ENCODE measurements at regions not wholly inside any gene's neighbourhood (a gene's known extent, or its start where the extent isn't known, plus 50 kb on each side); places are given as distances from the start of the nearest gene placed in this dataset.
"Not testable (repeated sequence)": the region's sequence is repeated elsewhere in the genome, so short reads cannot be mapped to it uniquely, and the experiment has no call there.

DNA sequence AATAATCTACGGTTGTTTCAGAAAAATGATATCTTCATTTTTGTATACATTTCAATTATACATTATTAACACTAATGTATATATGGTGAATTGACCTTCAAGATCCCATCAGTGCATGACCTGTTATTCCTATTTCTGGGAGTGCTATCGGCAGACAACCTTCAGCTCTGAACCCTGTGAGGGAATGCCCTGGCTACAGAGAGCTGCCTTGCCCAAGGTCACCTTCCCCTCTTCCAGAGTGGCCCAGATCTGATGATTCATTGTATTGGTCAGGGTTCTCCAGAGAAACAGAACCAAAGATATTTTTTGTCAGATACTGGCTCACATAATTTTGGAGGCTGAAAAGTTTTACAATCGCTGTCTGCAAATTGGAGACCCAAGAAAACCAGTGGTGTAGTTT is 235.5 kb downstream of the ZNF92 start:
- H3K9me3 ChIP-seq (ENCODE audit: insufficient read depth, low read depth, low read length) = no peaks in the 10 kb centered on the region
- H4K20me1 ChIP-seq (ENCODE audit: insufficient read depth, low read length) = no peaks in the 10 kb centered on the region
- no peaks in the 10 kb centered on the region for H3K9me3 Mint-ChIP-seq (ENCODE audit: unreplicated experiment)
- no peak overlapping the region for H3K27ac Mint-ChIP-seq (ENCODE audit: unreplicated experiment)
- DNase-seq (ENCODE audit: low read depth) (no peak), FAIRE-seq (no peak)
- H2AFZ ChIP-seq (ENCODE audit: low read depth, low read length) = no peak overlapping the region
- no peaks in the 10 kb centered on the region for H3K36me3 Mint-ChIP-seq (ENCODE audit: low read depth, unreplicated experiment)
- H3K9ac ChIP-seq (ENCODE audit: low read length) = no peak overlapping the region
- H3K4me1 ChIP-seq (ENCODE audit: insufficient read depth, low read length) = no peaks in the 10 kb centered on the region
- H3K4me3 Mint-ChIP-seq (ENCODE audit: unreplicated experiment) = no peak overlapping the region
- H3K79me2 ChIP-seq (ENCODE audit: insufficient read depth, low read length) = no peaks in the 10 kb centered on the region
- no peak overlapping the region for H3K4me3 ChIP-seq (ENCODE audit: insufficient read depth, low read depth, low read length)
- no peaks in the 10 kb centered on the region for H3K36me3 ChIP-seq (ENCODE audit: insufficient read depth, low read length)
- no peak overlapping the region for H3K4me2 ChIP-seq (ENCODE audit: low read length)
- TF ChIP-seq, protein P1, sequence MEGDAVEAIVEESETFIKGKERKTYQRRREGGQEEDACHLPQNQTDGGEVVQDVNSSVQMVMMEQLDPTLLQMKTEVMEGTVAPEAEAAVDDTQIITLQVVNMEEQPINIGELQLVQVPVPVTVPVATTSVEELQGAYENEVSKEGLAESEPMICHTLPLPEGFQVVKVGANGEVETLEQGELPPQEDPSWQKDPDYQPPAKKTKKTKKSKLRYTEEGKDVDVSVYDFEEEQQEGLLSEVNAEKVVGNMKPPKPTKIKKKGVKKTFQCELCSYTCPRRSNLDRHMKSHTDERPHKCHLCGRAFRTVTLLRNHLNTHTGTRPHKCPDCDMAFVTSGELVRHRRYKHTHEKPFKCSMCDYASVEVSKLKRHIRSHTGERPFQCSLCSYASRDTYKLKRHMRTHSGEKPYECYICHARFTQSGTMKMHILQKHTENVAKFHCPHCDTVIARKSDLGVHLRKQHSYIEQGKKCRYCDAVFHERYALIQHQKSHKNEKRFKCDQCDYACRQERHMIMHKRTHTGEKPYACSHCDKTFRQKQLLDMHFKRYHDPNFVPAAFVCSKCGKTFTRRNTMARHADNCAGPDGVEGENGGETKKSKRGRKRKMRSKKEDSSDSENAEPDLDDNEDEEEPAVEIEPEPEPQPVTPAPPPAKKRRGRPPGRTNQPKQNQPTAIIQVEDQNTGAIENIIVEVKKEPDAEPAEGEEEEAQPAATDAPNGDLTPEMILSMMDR (IDR thresholded peaks at IDR 0.05; ENCODE audit: insufficient read depth, low read depth, low read length) = no peak
- no peak for TF ChIP-seq EZH2 (IDR thresholded peaks at IDR 0.05; ENCODE audit: insufficient read depth, low read length)
- H3K4me1 Mint-ChIP-seq (ENCODE audit: low read depth, unreplicated experiment) = peaks cover 5% of the 10 kb centered on the region
- no peak overlapping the region for H3K27ac ChIP-seq (ENCODE audit: low read depth, low read length)
- H3K27me3 Mint-ChIP-seq (ENCODE audit: low read depth, unreplicated experiment) = peaks cover 12% of the 10 kb centered on the region
- no peaks in the 10 kb centered on the region for H3K27me3 ChIP-seq (ENCODE audit: insufficient read depth, low read length)

DNA sequence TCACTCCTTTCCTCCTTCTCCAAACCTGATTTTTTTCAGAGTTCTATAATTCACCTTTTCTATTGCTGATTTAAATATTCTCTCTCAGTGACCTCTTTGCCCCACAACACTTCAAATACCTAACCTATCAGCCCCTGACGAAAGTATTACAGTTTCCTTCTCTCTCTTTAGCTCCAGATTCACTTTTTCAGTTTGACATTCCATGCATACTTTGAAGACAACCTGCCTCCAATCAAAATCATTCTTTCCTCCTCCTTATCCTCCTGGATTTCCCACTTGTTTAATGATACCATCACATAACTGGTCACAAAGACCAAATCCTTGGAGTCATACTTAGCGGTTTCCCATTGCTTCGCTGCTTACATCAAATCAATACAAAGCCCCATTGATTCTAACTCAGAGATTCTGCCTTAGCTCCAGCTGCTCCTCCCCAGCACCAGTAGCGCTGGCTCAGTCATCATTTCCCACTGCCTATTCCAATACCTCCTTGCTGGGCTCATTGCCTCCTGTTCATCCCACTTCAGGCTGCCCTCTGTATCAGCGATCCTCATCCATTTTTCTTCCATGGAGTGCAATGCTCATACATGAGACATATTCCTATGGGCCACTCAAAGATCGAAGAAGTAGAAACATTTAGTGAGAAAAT is 240.1 kb downstream of the ZNF92 start:
- not testable (repeated sequence) for H3K27ac ChIP-seq (ENCODE audit: low read depth, low read length); H4K20me1 ChIP-seq (ENCODE audit: insufficient read depth, low read length); H3K4me3 Mint-ChIP-seq (ENCODE audit: unreplicated experiment); H3K9ac ChIP-seq (ENCODE audit: low read length); DNase-seq (ENCODE audit: low read depth); H3K4me3 ChIP-seq (ENCODE audit: insufficient read depth, low read depth, low read length); H3K27ac Mint-ChIP-seq (ENCODE audit: unreplicated experiment); H2AFZ ChIP-seq (ENCODE audit: low read depth, low read length); H3K4me1 ChIP-seq (ENCODE audit: insufficient read depth, low read length); H3K9me3 ChIP-seq (ENCODE audit: insufficient read depth, low read depth, low read length); H3K36me3 Mint-ChIP-seq (ENCODE audit: low read depth, unreplicated experiment); H3K36me3 ChIP-seq (ENCODE audit: insufficient read depth, low read length); H3K4me2 ChIP-seq (ENCODE audit: low read length); H3K27me3 Mint-ChIP-seq (ENCODE audit: low read depth, unreplicated experiment); H3K79me2 ChIP-seq (ENCODE audit: insufficient read depth, low read length); H3K4me1 Mint-ChIP-seq (ENCODE audit: low read depth, unreplicated experiment); H3K9me3 Mint-ChIP-seq (ENCODE audit: unreplicated experiment); FAIRE-seq; H3K27me3 ChIP-seq (ENCODE audit: insufficient read depth, low read length)

DNA sequence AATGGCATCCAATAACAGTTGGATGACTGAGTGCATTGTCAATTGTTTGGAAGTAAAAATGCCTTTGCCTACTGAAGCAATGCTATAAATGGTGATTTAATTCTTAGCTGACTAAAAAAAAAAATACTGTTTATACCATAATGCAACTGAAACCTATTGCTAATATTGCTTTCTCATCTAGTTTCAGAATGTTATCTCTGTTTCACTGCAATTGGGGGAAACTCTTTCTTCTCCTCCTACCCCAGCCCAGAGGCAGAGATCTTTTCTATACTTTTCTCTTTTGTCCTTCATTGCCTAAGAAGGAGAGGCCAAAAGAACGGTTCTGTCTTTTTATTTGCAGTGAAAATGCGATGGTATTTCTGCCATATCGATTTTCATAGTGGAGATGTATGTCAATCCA is 242.5 kb downstream of the ZNF92 start:
- H3K27ac ChIP-seq (ENCODE audit: low read depth, low read length); H3K27me3 ChIP-seq (ENCODE audit: insufficient read depth, low read length); H3K4me3 Mint-ChIP-seq (ENCODE audit: unreplicated experiment); H3K4me2 ChIP-seq (ENCODE audit: low read length); H3K9me3 ChIP-seq (ENCODE audit: insufficient read depth, low read depth, low read length); FAIRE-seq; H3K9me3 Mint-ChIP-seq (ENCODE audit: unreplicated experiment); H3K36me3 Mint-ChIP-seq (ENCODE audit: low read depth, unreplicated experiment); DNase-seq (ENCODE audit: low read depth); H3K9ac ChIP-seq (ENCODE audit: low read length); H3K36me3 ChIP-seq (ENCODE audit: insufficient read depth, low read length); H3K27ac Mint-ChIP-seq (ENCODE audit: unreplicated experiment); H4K20me1 ChIP-seq (ENCODE audit: insufficient read depth, low read length); H2AFZ ChIP-seq (ENCODE audit: low read depth, low read length); H3K4me3 ChIP-seq (ENCODE audit: insufficient read depth, low read depth, low read length); H3K4me1 ChIP-seq (ENCODE audit: insufficient read depth, low read length); H3K4me1 Mint-ChIP-seq (ENCODE audit: low read depth, unreplicated experiment); H3K79me2 ChIP-seq (ENCODE audit: insufficient read depth, low read length); H3K27me3 Mint-ChIP-seq (ENCODE audit: low read depth, unreplicated experiment): not testable (repeated sequence)

DNA sequence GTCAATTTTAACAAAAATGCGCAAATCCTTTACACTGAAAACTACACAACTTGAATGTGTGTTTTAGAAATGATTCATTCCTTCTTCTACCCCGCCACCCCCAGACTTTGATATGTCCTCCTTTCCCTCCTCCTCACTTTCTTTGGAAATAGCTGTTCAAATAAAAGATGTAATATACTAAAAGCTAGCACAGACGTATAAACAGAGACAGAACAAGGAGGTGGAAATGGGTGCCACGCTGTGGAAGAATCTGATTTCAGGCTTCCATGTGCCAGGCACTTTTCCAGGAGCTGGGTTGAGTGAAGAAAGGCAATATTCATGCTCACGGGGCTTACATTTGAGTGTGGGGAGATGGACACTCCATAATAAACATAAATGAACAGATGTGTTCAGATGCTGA is 246.6 kb downstream of the ZNF92 start:
- H3K27ac Mint-ChIP-seq (ENCODE audit: unreplicated experiment); H3K9me3 ChIP-seq (ENCODE audit: insufficient read depth, low read depth, low read length); H3K4me1 ChIP-seq (ENCODE audit: insufficient read depth, low read length); H2AFZ ChIP-seq (ENCODE audit: low read depth, low read length); H3K4me3 ChIP-seq (ENCODE audit: insufficient read depth, low read depth, low read length); H3K27me3 ChIP-seq (ENCODE audit: insufficient read depth, low read length); H3K36me3 ChIP-seq (ENCODE audit: insufficient read depth, low read length); H4K20me1 ChIP-seq (ENCODE audit: insufficient read depth, low read length); H3K4me1 Mint-ChIP-seq (ENCODE audit: low read depth, unreplicated experiment); H3K9me3 Mint-ChIP-seq (ENCODE audit: unreplicated experiment); H3K36me3 Mint-ChIP-seq (ENCODE audit: low read depth, unreplicated experiment); H3K27ac ChIP-seq (ENCODE audit: low read depth, low read length); H3K79me2 ChIP-seq (ENCODE audit: insufficient read depth, low read length); H3K9ac ChIP-seq (ENCODE audit: low read length); H3K4me3 Mint-ChIP-seq (ENCODE audit: unreplicated experiment); DNase-seq (ENCODE audit: low read depth); H3K4me2 ChIP-seq (ENCODE audit: low read length): not testable (repeated sequence)
- peak; percentile 20 for FAIRE-seq
- H3K27me3 Mint-ChIP-seq (ENCODE audit: low read depth, unreplicated experiment) = peaks cover 13% of the 10 kb centered on the region
